ENCODE measurements at regions not wholly inside any gene's neighbourhood (a gene's known extent, or its start where the extent isn't known, plus 50 kb on each side); places are given as distances from the start of the nearest gene placed in this dataset.
"Not testable (repeated sequence)": the region's sequence is repeated elsewhere in the genome, so short reads cannot be mapped to it uniquely, and the experiment has no call there.

- Histone ChIP-seq H3K27ac (peak overlapping the region; percentile 56; the same call in 1 of the 2 replicates), H3K4me3 (peak overlapping the region; percentile 5), H3K9me3 (ENCODE audit: low read depth, low read length) (no peaks in the 10 kb centered on the region; the same call in 1 of the 2 replicates), H3K9ac (ENCODE audit: insufficient read length) (no peak overlapping the region), H3K36me3 (ENCODE audit: insufficient read depth, low read length) (no peaks in the 10 kb centered on the region)
- peak; percentile 61 for DNase-seq (ENCODE audit: low read depth, low spot score)
- TF ChIP-seq EZH2 (IDR thresholded peaks at IDR 0.05): no peak
- TF ChIP-seq FOXP2 (optimal IDR thresholded peaks at IDR 0.05; ENCODE audit: control extremely low read depth, extremely low read length, insufficient read depth): no peak
- no peak for TF ChIP-seq POLR2AphosphoS5 (IDR thresholded peaks at IDR 0.05; ENCODE audit: borderline replicate concordance, low read depth, low read length)
Measured at GRCh38 chr15:70234256-70234905, 136.7 kb upstream of the TLE3 start.

- H3K4me3 ChIP-seq: no peak overlapping the region
- no peak for DNase-seq (ENCODE audit: low read depth, low spot score)
- H3K9ac ChIP-seq (ENCODE audit: insufficient read length): no peak overlapping the region
- TF ChIP-seq EZH2 (IDR thresholded peaks at IDR 0.05): no peak
- TF ChIP-seq FOXP2 (optimal IDR thresholded peaks at IDR 0.05; ENCODE audit: control extremely low read depth, extremely low read length, insufficient read depth): no peak
- no peak for TF ChIP-seq POLR2AphosphoS5 (IDR thresholded peaks at IDR 0.05; ENCODE audit: borderline replicate concordance, low read depth, low read length)
- H3K36me3 ChIP-seq (ENCODE audit: insufficient read depth, low read length): no peaks in the 10 kb centered on the region
- H3K27ac ChIP-seq: no peak overlapping the region
- no peaks in the 10 kb centered on the region; the same call in 1 of the 2 replicates for H3K9me3 ChIP-seq (ENCODE audit: low read depth, low read length)
Measured at GRCh38 chr15:70231484-70231883, 133.8 kb upstream of the TLE3 start.

GRCh38 chr15:70227918-70228317 is 130.2 kb upstream of the TLE3 start:
- not testable (repeated sequence) for DNase-seq (ENCODE audit: low read depth, low spot score); H3K27ac ChIP-seq; H3K4me3 ChIP-seq; H3K36me3 ChIP-seq (ENCODE audit: insufficient read depth, low read length); H3K9ac ChIP-seq (ENCODE audit: insufficient read length); H3K9me3 ChIP-seq (ENCODE audit: low read depth, low read length)

GRCh38 chr15:70227147-70227546 is 129.4 kb upstream of the TLE3 start:
- no peak overlapping the region for H3K9ac ChIP-seq (ENCODE audit: insufficient read length)
- DNase-seq (ENCODE audit: low read depth, low spot score): no peak
- H3K27ac ChIP-seq: no peak overlapping the region
- no peaks in the 10 kb centered on the region; the same call in 1 of the 2 replicates for H3K9me3 ChIP-seq (ENCODE audit: low read depth, low read length)
- no peak overlapping the region for H3K4me3 ChIP-seq
- no peak for TF ChIP-seq POLR2AphosphoS5 (IDR thresholded peaks at IDR 0.05; ENCODE audit: borderline replicate concordance, low read depth, low read length)
- no peak for TF ChIP-seq EZH2 (IDR thresholded peaks at IDR 0.05)
- no peak for TF ChIP-seq FOXP2 (optimal IDR thresholded peaks at IDR 0.05; ENCODE audit: control extremely low read depth, extremely low read length, insufficient read depth)
- no peaks in the 10 kb centered on the region for H3K36me3 ChIP-seq (ENCODE audit: insufficient read depth, low read length)

GRCh38 chr15:70226337-70226980 is 128.7 kb upstream of the TLE3 start:
- no peak overlapping the region for H3K4me3 ChIP-seq
- no peak for DNase-seq (ENCODE audit: low read depth, low spot score)
- H3K27ac ChIP-seq: no peak overlapping the region
- TF ChIP-seq FOXP2 (optimal IDR thresholded peaks at IDR 0.05; ENCODE audit: control extremely low read depth, extremely low read length, insufficient read depth) (no peak), POLR2AphosphoS5 (IDR thresholded peaks at IDR 0.05; ENCODE audit: borderline replicate concordance, low read depth, low read length) (no peak), EZH2 (IDR thresholded peaks at IDR 0.05) (no peak)
- no peaks in the 10 kb centered on the region for H3K36me3 ChIP-seq (ENCODE audit: insufficient read depth, low read length)
- H3K9ac ChIP-seq (ENCODE audit: insufficient read length): no peak overlapping the region
- no peaks in the 10 kb centered on the region; the same call in 1 of the 2 replicates for H3K9me3 ChIP-seq (ENCODE audit: low read depth, low read length)

GRCh38 chr15:70225416-70225815 is 127.7 kb upstream of the TLE3 start:
- Histone ChIP-seq H3K27ac (no peak overlapping the region), H3K9ac (ENCODE audit: insufficient read length) (no peak overlapping the region), H3K9me3 (ENCODE audit: low read depth, low read length) (no peaks in the 10 kb centered on the region), H3K4me3 (no peak overlapping the region), H3K36me3 (ENCODE audit: insufficient read depth, low read length) (no peaks in the 10 kb centered on the region)
- TF ChIP-seq FOXP2 (optimal IDR thresholded peaks at IDR 0.05; ENCODE audit: control extremely low read depth, extremely low read length, insufficient read depth): no peak
- no peak for TF ChIP-seq POLR2AphosphoS5 (IDR thresholded peaks at IDR 0.05; ENCODE audit: borderline replicate concordance, low read depth, low read length)
- TF ChIP-seq EZH2 (IDR thresholded peaks at IDR 0.05): no peak
- DNase-seq (ENCODE audit: low read depth, low spot score): no peak

GRCh38 chr15:70222606-70223005 is 124.9 kb upstream of the TLE3 start:
- Histone ChIP-seq H3K27ac (no peak overlapping the region), H3K9ac (ENCODE audit: insufficient read length) (no peak overlapping the region), H3K36me3 (ENCODE audit: insufficient read depth, low read length) (no peaks in the 10 kb centered on the region), H3K4me3 (no peak overlapping the region), H3K9me3 (ENCODE audit: low read depth, low read length) (no peaks in the 10 kb centered on the region)
- DNase-seq (ENCODE audit: low read depth, low spot score): no peak
- TF ChIP-seq POLR2AphosphoS5 (IDR thresholded peaks at IDR 0.05; ENCODE audit: borderline replicate concordance, low read depth, low read length) (no peak), FOXP2 (optimal IDR thresholded peaks at IDR 0.05; ENCODE audit: control extremely low read depth, extremely low read length, insufficient read depth) (no peak), EZH2 (IDR thresholded peaks at IDR 0.05) (no peak)

GRCh38 chr15:70220490-70221096 is 122.9 kb upstream of the TLE3 start:
- H3K27ac ChIP-seq: no peak overlapping the region
- H3K36me3 ChIP-seq (ENCODE audit: insufficient read depth, low read length): no peaks in the 10 kb centered on the region
- H3K4me3 ChIP-seq: no peak overlapping the region
- no peaks in the 10 kb centered on the region for H3K9me3 ChIP-seq (ENCODE audit: low read depth, low read length)
- TF ChIP-seq POLR2AphosphoS5 (IDR thresholded peaks at IDR 0.05; ENCODE audit: borderline replicate concordance, low read depth, low read length) (no peak), FOXP2 (optimal IDR thresholded peaks at IDR 0.05; ENCODE audit: control extremely low read depth, extremely low read length, insufficient read depth) (no peak), EZH2 (IDR thresholded peaks at IDR 0.05) (no peak)
- no peak for DNase-seq (ENCODE audit: low read depth, low spot score)
- H3K9ac ChIP-seq (ENCODE audit: insufficient read length): no peak overlapping the region

Data from SK-N-MC (cell line).